ENCODE measurements at regions not wholly inside any gene's neighbourhood (a gene's known extent, or its start where the extent isn't known, plus 50 kb on each side); places are given as distances from the start of the nearest gene placed in this dataset.

- no peak for DNase-seq (ENCODE audit: low spot score)
These were observed 145.6 kb downstream of the ZBTB18 start for GRCh38 chr1:244196571-244197285.

DNA sequence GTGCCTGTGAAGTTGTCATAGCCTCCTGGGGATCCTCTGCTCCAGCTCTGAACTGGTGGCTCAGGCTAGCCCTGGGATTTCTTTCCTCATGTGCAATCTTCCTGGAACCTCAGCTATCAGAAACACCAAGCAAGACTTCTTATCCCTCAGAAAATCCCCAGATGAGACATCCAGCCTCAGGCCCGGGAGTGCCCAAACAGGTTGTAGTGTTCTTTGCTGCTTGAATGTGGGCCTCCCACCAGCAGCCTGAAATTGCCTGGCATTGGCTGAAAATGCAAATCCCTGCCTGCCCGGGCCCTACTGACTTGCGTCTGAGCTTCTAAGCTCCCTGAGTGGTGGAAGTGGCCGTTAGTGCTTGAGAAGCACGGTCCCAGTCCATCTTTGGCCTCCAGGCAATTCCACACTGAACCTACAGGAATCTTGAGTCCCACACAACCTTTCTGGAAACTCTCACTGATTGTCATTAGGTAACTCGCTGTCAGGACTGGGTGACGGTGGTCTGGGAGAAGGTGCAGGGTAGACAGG lies 146.8 kb downstream of the ZBTB18 start:
- no peak for DNase-seq (ENCODE audit: low spot score)

- DNase-seq (ENCODE audit: low spot score), result no peak
These were observed 148.8 kb downstream of the ZBTB18 start for GRCh38 chr1:244199902-244200301.

GRCh38 chr1:244200596-244200995 lies 149.5 kb downstream of the ZBTB18 start:
- no peak for DNase-seq (ENCODE audit: low spot score)

DNA sequence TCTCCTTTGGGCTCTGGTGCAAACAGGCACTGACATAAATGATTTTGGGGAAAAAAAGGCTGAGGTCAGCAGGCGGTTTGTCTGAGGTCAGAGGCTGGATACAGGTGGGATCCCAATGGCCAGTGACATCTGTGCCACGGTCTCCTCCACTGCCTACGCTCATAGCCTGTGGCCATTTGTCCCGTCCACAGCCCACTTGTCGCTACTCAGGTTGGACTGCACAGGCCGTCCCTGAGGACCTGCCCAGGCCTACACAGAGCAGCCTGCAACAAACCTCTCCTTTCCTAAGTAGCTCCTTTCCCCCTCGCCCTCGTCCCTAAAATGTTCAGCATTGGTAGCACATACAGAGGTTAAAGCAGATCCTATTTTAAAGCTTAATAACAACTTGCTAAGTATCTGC lies 150.7 kb downstream of the ZBTB18 start:
- DNase-seq (ENCODE audit: low spot score), result no peak

- no peak for DNase-seq (ENCODE audit: low spot score)
These were observed 152.9 kb downstream of the ZBTB18 start for GRCh38 chr1:244204004-244204403.

DNA sequence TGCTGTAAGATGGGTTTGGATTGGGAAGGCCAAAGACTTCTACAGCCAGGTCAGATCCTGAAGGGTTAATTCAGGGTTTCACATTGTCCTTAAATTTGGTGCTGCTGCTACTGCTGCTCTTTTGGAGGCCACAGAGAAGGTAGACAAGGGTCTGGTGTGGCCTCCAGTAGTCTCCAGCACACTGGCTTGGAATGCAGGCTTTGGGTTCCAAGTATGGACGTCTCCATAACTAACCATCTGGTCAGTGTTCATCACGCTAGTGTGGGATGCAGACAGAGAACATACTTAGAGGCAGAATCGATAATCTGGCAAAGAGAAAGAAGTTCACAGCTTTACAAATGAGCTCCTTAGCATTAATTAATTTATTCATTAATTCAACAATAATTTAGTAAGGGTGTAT lies 154.1 kb downstream of the ZBTB18 start:
- no peak for DNase-seq (ENCODE audit: low spot score)

DNA sequence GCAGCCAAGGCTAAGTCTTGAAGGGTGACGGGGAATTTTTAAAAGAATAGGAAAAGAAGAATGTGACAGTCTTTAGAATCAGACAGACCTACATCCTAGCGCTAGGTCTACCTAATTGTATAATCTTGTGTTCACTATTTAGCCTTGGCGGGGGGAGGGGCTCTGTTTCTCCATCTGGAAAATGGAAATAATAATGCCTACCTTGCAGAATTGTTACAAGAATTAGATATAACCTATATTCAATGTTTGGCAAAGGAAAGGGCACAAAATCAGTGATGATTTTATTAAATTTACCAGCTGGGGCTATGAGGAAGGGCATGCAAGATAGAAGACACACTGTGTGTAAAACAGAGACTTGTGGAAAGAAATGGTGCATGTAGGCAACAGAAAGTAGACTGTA lies 154.8 kb downstream of the ZBTB18 start:
- no peak for DNase-seq (ENCODE audit: low spot score)

DNA sequence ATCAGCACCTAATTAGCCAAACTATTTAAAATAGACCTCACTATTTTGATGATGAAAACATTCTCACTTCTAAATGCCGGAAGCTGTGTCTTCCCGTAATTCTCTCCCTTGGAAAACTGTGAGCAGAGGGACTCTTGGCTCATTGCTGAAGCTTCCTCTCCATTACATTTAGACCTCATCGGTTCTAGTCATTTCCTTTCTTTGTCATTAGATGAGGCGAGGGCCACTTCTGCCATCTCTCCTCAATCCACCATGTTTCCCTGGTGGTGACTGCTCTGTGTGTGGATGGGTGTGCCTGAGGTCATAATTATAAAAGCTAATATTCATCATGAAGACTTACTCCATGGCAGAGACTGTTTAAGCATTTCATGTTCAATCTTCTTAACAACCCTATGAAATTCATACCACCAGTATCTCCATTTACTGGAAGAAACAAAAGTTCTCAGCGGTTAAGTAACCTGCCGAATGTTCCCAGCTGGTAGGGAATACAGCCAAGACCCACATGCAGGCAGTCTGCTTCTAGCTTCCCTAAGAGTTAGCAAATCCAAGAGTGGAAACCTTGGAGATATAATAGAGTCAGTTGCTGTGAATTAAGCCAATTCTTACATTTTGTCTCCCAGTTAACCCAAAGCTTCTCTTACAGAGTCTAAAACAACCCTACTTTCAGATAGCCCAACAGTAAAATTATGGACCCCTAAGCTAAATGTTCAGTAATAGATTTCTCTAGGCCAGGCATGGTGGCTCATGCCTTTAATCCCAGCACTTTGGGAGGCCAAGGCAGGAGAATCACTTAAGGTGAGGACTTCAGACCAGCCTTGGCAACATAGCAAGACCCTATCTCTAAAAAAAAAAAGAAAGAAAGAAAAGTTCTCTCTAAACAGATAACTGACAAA lies 156.2 kb downstream of the ZBTB18 start:
- DNase-seq (ENCODE audit: low spot score), result no peak

GRCh38 chr1:244207935-244208244 lies 156.8 kb downstream of the ZBTB18 start:
- no peak for DNase-seq (ENCODE audit: low spot score)

- DNase-seq (ENCODE audit: low spot score), result no peak
These were observed 158.9 kb downstream of the ZBTB18 start for GRCh38 chr1:244209955-244210354.

- DNase-seq (ENCODE audit: low spot score), result peak; percentile 37
These were observed 159.9 kb downstream of the ZBTB18 start for GRCh38 chr1:244210884-244211558.

DNA sequence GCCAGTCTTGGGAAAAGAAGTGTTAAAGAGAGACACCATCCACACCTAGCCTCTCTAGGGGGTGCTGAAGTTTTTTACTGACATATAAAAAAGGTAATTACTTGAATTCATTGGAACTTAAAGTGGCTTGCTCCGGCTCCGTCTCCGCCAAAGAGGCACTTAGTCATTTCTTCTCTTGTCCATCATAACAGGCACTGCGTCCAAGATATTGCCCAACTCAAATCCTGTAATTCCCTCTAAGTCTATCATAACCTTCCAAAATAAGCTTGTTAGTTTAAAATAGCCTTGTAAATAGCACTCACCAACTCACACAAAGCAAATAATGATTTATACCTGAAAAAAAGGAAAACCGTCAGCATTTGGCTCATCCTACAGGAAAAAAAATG lies 160.5 kb downstream of the ZBTB18 start:
- DNase-seq (ENCODE audit: low spot score), result no peak

- no peak for DNase-seq (ENCODE audit: low spot score)
These were observed 161.1 kb downstream of the ZBTB18 start for GRCh38 chr1:244212219-244212618.

DNA sequence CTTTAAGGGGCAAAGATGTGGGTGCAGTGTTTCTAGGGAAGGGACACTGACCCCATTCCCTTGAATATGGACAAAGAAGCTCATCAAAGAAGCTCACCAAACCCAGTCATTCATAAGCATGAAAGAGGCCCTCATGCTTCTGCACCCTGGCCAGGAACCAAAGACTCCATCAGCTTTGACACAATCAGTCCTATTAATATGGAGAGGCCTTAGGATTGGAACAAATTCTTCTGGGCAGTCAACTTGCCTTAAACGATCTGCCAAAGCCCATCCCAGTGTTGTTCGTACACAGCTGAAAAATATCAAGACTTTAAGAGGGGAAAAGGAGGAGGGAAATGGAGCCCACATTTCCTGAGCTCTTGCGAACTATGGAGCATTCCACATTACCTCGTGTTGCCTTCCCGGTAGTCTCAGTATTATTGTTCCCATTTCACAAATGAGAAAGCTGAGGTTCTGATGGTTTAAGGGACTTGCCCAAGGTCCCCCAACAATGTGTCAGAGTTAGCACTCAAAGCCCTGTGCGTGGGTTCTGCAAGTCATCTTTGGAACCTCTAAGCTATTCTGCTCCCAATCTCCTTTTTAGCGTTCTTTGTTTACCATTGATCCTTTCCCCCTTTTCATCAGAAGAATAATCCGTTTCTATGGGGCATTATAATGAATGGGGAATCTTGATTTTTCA lies 161.9 kb downstream of the ZBTB18 start:
- no peak for DNase-seq (ENCODE audit: low spot score)

DNA sequence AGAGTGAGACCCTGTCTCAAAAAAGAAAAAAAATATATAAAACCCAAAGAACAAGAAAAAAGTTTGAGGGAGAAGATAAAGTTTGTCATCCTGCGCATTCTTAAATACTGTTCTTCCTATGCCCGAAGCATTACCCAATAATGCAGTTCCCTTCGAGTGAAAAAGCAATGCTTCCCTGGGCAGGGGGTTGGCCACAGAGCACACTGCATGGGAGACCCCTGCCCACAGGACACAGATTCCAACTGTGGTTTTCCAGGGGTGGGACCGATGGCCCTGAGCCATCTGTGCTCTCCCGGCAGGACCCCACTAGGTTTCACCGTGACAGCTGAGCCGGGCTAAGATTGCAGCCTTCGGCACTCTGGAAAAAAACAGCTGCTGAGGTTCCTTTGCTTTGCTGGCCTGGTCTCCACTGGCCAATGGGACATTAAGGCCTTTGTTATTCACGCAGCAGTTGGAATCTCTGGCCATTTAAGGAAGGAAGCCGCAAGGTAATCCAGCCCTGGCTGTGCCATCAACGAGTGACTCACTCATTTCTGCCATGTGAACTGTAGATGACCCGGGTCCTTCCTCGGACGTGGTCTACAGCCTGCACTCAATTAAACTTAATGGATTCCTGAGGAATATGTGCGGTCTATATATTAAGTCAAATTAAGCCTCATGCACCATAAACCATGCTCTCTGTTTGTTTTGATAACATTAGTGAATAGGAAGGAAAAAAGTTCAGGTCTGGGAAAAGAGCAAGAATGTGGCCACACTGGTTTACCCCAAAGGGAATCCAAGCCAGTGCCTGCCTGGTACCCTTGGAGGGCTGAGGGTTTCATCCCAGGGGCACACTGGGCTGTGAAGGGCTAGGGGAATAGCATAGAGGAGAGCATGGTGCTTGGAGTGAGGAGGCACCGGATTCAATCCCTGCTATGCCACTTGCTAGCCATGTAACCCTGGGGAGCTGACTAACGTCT lies 163.2 kb downstream of the ZBTB18 start:
- DNase-seq (ENCODE audit: low spot score), result peak; percentile 100

GRCh38 chr1:244216836-244217235 lies 165.8 kb downstream of the ZBTB18 start:
- no peak for DNase-seq (ENCODE audit: low spot score)

DNA sequence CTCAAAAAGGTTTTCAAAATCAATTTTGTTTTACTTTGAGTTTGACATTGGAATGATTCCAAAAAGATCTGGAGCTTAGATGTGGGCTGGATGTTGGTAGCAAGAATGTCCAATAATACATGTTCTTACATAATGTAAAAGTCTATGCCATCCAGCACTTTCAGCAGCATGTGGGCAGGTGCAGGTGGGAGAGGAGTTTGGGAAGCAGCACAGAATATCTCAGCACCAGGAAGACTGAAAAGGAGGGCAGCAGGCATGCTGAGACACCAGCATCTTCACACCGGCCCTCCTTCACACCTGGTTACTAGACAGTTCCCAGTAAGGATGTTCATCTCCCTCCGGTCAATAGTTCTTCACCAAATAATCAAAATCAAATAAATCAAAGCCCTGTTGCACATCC lies 166.6 kb downstream of the ZBTB18 start:
- DNase-seq (ENCODE audit: low spot score), result no peak

DNA sequence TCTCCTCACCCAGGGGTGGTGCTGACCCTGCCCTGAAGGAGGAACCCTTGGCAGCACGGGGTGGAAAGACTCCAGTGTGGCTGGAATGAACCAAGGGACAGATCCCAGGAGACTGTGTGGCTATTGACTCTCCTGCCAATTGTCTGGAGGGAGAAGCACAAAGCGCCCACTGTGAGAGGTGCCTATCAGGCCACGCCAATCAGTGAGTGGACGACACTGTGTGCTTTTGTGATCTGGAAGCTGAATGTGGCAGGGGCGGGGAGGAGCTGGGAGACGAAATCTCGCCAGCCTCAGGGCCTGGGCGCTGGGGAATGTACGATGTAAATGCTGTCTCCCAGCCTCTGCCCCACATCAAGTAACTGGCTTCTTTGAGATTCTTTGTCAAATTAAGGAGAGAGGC lies 167.1 kb downstream of the ZBTB18 start:
- no peak for DNase-seq (ENCODE audit: low spot score)

- DNase-seq (ENCODE audit: low spot score), result no peak
These were observed 168.1 kb downstream of the ZBTB18 start for GRCh38 chr1:244219149-244219548.

DNA sequence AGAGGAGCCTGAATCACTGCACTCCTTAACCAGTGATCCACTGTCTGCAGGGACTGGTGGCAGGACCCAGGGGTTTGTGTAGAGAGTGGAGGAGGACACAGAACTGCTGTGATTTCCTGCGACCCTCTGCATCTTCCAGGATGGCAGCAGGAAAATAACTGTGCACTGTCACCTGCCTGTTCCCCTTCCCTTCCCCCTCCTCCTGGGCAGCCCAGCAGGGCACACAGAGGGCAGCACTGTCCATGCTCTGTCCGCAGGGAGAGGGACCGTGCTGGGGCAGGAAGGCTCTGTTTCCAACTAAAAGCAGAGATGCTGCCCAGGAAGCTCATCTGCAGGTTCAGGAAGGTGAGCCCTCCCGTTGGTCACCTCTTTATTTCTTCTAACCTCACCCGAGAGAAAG lies 168.7 kb downstream of the ZBTB18 start:
- DNase-seq (ENCODE audit: low spot score), result no peak

Data from H4 (cell line).